DMS 273 (cell line): ENCODE measurements at regions not wholly inside any gene's neighbourhood (a gene's known extent, or its start where the extent isn't known, plus 50 kb on each side); places are given as distances from the start of the nearest gene placed in this dataset.

Experiments
- DNase-seq: peaks from one replicate; lab custom pipeline; 2025; ENCODE audit not compliant: unreplicated experiment; lab: John Stamatoyannopoulos, UW

DNA sequence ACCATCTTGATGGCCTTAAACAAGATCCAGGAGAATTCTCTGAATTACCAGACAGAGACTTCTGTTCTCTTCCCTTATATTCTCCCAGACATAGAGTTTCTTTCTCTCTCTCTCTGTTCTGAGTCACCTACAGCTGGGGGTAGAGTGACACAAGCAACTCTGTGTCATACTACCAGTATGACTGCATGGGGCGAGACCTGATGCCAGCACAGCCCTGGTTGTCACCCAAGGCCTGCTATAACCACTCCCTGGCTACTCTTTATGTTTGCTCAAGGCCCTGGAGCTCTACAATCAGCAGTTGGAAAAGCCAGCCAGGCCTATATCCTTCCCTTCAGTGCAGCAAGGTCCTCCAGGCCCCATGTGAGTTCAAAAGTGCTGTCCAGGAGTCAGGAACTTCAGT, 114.2 kb upstream of the TENT5D start:
- DNase-seq = no peak

GRCh38 chrX:80312448-80312847, 107.8 kb upstream of the TENT5D start:
- DNase-seq = no peak

DNA sequence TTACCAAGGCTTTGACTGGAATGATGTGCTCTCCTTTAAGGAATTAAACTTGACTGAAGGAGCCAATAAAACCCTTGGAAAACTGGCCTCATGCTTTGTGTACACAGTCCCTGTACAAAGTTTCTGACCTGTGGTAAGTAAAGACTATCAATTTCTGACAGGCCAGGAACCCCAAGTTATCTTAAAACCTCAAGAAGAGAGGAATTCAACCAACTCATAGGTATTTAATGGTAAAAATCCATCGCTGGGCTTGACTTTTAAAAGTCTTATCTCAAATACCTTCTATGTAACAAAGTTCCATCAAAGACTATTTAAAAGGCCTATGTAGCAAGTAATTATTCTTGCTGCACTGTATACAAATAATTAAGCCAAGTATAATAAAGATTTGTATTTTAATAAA, 103.7 kb upstream of the TENT5D start:
- DNase-seq = no peak

GRCh38 chrX:80317646-80318045, 102.6 kb upstream of the TENT5D start:
- DNase-seq = no peak

DNA sequence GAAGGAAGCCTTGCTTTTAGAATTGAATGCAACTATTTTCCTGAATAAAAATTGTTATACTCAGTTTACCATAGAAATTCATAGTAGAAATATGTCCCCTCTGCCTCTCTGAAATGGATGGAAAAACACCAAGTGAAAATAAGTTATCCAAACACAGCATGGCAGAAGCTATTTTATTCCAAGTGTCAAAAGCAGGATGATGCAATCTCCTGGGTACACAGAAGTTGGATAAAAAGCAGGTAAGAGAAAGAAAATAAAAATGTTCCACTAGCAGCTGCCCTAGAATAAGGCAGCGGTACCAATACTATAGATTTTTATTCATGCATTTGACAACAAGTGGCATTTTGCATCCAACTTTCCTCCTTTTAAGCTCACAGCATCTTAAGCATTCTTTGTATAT, 89.0 kb upstream of the TENT5D start:
- DNase-seq = no peak

DNA sequence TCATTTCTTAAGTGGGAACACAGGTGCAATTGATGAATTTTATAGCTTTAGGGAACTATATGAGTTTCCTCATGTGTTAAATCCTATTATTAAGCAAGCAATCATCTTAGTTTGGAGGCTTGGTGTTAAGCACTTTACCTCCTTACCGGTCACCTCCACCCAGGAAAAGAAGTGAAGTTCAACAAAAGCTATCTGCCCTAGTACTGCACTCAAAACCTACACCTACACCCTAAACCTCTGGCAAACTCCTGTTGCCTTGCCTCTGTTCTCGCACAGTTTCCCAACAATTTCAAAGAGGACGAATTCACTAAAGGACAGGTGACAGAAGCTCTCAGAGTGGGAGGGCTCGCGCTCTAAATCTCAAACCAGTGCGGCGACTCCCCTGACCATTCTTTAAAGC, 85.7 kb upstream of the TENT5D start:
- no peak for DNase-seq

- peak; percentile 4 for DNase-seq
Observed at GRCh38 chrX:80335062-80335830, 85.0 kb upstream of the TENT5D start.

DNA sequence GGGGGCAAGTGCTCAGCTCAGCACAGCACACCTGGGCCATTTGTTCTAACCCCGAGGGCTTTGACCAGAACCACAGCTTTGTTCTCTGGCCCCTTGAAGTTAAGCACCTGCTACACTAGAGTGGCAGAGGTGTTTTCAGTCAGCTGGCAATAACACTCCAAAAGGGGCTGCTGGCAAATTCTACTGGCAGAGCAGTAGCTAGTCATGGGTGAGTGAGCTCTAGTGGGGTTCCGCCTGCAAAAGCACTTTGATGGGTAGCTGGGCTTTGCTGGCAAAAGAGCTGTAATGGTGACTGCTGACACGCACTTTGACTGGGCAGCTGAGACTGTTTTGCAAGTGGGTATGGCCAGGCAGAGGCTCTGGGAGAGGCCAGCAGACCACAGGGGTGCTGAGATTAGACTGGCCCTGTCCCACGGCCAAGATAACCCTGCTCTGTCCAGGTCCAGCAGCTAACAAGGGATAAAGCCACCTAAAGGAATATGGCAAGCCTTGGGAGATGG, 65.2 kb upstream of the TENT5D start:
- no peak for DNase-seq
